ES-I3 (cell line): ENCODE measurements at regions not wholly inside any gene's neighbourhood (a gene's known extent, or its start where the extent isn't known, plus 50 kb on each side); places are given as distances from the start of the nearest gene placed in this dataset.

Experiments used
- H3K36me3 ChIP-seq: 2 replicates; pipeline ENCODE4 v1.6.1; 2013; ENCODE audit warnings: mild to moderate bottlenecking, low read length, control low read depth, moderate library complexity; ENCODE audit not compliant: insufficient read depth
- H3K4me1 ChIP-seq: 2 replicates; pipeline ENCODE4 v1.6.1; 2013; ENCODE audit warnings: mild to moderate bottlenecking, control low read depth, low read length; ENCODE audit not compliant: insufficient read depth
- H3K9ac ChIP-seq: 2 replicates; pipeline ENCODE4 v1.6.1; 2013; ENCODE audit warnings: low read depth, mild to moderate bottlenecking, low read length, moderate library complexity
- H3K9me3 ChIP-seq: 2 replicates; pipeline ENCODE4 v1.6.1; 2013; ENCODE audit warnings: mild to moderate bottlenecking, low read length, moderate library complexity; ENCODE audit not compliant: control insufficient read depth, insufficient read depth

DNA sequence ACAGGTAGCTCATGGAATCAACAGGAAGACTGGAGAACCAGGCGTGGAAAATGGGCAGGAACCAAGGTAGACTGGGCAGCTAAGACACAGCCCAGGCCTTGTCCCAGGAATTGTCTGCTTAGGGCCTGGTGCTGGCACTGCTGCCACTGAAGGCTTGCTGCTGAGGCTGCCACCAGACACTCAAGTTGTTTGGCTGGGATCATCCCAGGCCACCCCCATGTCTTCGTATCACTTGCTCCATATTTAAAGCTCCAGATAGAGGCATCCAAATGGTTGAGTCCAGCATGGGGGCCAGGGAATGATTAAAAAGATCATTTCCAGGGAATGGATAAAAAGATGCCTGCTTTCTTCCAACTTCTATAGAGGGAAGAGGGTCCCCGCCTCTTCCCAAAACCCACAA, 107.4 kb upstream of the GADD45A start:
- no peak overlapping the region for H3K9ac ChIP-seq

DNA sequence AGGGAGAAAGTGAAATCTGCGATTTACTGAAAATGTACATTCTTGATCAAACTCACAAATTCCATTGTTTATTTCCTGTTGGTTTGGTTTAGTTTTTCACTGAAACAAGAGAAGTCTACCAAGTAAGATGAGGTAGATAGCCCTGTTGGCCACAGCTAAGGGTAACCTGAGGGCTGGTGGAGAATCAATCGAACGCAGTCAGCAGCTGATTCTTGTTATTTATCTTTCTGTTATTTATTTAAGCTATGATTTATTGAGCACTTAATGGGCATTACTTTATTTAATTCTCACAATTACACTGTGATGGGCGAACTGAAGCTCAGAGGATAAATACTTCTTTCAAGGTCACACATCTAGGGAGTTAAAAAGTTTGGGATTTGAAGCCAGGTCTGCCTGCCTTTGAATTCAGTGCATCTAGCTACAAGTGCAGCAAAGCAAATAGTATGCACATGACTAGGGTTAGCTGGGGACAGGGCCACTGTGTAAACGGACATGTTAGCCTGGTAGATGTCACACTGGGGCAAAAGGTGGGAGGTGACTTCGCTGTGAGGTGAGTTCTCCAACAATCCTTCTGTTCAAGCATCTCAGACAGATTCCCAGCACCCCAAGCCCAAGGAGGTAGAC, 106.5 kb upstream of the GADD45A start:
- no peaks in the 10 kb centered on the region for H3K9me3 ChIP-seq
- no peak overlapping the region for H3K9ac ChIP-seq
- no peaks in the 10 kb centered on the region for H3K4me1 ChIP-seq
- H3K36me3 ChIP-seq, result no peaks in the 10 kb centered on the region

More for the DNA sequence above, 107.4 kb upstream of the GADD45A start:
- Histone ChIP-seq H3K36me3 (no peaks in the 10 kb centered on the region), H3K4me1 (peaks cover 2% of the 10 kb centered on the region; the same call in 1 of the 2 replicates), H3K9me3 (no peaks in the 10 kb centered on the region)

DNA sequence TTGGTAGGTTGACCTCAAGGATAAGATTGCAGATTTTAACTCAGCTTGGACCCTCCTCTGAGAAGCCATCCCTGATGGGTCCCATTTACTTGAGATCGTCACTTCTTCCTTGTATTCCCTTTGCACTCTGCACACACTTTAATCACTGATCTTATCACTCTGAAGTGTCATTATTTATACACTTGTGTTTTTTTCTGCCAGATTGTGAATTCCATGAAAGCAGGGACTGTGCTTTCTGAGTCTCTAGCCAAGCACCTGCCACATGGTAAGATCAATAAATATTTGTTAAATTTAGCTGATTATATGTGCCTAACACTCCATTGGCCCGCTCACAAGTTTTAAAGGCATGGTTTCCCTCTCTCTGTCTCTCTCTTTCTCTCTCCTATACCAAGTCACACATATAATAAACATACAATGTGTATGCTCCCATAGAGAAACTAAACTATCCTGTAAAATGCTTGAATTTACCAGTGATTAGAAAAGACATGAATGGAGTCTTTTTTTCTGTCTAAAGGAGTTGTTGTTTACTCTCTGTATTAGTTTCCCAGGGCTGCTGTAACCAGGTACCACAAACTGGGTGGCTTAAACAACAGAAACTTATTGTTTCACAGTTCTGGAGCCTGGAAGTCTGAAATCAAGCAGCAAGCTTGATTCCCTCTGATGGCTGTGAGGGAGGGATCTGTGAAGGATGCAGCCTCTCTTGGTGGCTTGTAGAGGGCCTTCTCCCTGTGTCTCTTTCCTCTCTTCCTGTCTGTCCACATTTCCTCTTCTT, 105.2 kb upstream of the GADD45A start:
- no peak overlapping the region for H3K9ac ChIP-seq
- peaks cover 3% of the 10 kb centered on the region; the same call in 1 of the 2 replicates for H3K4me1 ChIP-seq
- no peaks in the 10 kb centered on the region for H3K9me3 ChIP-seq
- no peaks in the 10 kb centered on the region for H3K36me3 ChIP-seq

DNA sequence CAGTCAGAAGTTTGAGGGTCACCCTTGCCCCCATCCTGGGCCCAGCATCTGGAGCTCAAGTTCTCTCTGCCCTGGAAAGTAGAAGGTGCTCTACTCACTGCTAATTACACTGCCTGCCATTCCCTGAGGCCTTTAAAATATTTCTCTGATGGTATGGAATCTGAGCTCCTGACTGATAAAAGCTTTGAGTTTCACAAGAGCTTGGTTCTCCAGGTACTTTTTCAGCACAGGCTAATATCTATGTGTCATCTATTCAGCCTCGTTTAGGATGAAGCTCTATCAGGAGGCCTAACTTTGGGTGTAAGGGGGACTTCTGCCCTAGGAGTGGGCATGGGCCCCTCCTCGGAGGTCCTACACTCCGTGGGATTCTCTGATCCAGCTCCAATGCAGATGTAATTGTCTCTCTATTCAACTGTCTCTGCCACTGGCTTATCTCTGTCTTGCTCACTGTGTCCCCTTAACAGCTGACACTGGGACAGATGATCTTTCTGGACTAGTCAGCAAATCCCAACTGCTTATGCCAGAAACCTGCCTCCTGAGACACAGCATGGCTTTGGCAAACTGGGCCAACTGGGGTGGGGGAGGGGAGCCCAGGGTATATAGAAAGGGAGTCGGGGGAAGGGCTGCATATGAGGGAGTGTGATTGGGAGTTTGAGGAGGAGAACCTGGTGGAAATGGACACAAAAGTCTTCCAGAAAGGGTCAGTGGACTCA, 104.2 kb upstream of the GADD45A start:
- H3K9me3 ChIP-seq, result no peaks in the 10 kb centered on the region
- H3K36me3 ChIP-seq, result no peaks in the 10 kb centered on the region
- peaks cover 3% of the 10 kb centered on the region; the same call in 1 of the 2 replicates for H3K4me1 ChIP-seq
- H3K9ac ChIP-seq, result no peak overlapping the region

DNA sequence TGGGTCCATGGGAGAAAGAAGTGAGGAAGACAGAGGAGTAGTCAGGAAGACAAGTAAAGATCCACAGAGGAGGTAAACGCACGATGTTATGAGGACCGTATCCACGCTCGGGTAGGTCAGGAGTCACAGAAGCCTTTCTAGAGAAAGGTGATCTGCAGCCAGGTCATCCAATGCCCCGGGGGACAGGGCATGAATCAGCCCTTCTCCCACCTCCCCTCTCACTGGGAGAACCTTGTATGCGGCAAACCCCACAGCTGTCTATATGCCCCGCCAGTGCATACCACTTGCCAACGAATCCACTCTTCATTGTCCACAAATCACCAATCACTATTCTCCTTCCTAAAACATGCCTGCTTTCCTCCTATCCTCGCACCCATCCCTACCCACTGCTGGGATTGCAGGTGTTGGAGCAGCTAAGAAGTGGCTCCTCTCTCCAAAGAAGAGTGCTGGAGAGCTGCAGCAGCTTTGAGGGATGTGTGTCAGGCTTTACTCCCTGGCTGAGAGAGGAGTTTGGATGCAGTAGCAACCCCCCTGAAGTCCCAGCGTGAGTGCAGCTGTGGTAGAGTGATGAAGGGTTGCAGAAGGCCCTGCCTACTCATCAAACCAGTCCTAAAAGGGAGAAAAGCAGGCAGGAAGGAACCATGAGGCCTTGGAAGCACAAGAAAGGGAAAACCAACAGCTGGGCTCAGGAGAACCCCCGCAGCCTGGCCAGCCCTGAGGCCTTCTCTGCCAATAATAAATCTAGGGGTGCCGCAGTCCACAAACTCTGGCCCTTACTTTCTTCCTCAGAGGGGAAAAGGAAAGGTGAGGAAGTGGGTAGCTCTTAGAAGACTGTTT, 102.2 kb upstream of the GADD45A start:
- peaks cover 3% of the 10 kb centered on the region; the same call in 1 of the 2 replicates for H3K4me1 ChIP-seq
- H3K9ac ChIP-seq, result no peak overlapping the region
- no peaks in the 10 kb centered on the region for H3K36me3 ChIP-seq
- H3K9me3 ChIP-seq, result no peaks in the 10 kb centered on the region

DNA sequence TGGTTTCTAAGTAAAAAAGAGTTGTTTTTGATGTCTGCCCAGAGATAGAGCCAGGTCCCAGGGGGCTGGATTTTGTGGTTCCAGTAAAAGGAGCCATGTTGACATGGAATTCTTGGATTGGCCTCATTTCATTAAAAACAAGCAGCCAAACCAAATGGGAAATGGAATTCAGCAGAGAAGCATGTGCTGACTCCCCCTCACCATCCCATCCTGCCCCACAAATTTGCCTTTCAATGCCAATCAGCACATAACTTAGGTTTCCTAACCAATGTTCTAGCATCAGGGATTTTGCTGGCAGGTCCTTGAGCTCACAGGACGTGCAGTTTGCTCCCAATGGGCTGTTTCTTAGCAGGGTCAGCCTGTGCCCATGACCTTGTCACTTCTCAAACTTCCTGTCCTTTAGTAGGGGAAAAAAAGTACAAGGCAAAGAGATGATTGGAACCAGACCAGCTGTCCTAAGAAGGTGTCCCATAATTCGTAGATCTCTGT, 101.5 kb upstream of the GADD45A start:
- Histone ChIP-seq H3K9ac (no peak overlapping the region), H3K36me3 (no peaks in the 10 kb centered on the region), H3K4me1 (peaks cover 3% of the 10 kb centered on the region; the same call in 1 of the 2 replicates), H3K9me3 (no peaks in the 10 kb centered on the region)

DNA sequence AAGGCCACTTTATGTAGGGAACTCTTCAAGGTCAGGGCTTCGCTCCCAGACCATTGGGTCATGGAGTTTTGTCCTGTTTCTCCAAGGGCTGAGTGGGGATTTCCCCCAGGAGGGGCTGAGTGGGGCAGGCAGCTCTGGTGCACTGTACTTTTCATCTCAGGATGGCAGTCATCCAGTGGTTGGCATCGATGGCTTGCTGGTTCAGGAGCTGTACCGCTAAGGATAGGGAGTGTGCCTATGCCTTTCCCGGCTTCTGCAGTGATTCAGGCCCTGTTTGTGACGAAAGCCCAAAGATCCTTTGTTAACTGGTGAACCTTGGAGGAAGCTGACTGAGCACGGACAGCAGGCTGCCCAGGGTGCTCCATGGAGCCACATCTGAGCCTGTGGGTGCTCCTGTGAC, 100.1 kb upstream of the GADD45A start:
- peaks cover 3% of the 10 kb centered on the region; the same call in 1 of the 2 replicates for H3K4me1 ChIP-seq
- no peak overlapping the region for H3K9ac ChIP-seq
- no peaks in the 10 kb centered on the region for H3K9me3 ChIP-seq
- no peaks in the 10 kb centered on the region for H3K36me3 ChIP-seq

DNA sequence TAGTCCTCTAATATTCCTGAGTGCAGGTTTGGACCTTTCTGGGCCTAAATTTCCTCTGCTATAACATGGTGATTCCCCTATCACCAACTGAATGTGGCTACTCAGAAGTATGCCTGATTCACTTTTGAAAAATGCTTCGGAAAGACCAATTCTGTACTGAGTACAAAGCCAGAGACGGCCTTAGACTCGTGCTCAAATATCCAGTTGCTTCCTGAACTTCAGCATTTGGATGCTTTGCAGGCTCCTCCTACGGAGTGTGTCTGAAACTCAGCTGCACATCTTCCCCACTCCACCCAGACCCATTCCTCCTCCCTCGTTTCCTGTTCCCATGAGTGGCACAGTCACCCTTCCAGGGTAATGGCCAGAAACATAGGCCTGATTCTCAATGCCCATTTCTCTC, 98.4 kb upstream of the GADD45A start:
- Histone ChIP-seq H3K4me1 (peaks cover 9% of the 10 kb centered on the region; the same call in 1 of the 2 replicates), H3K9ac (no peak overlapping the region), H3K36me3 (no peaks in the 10 kb centered on the region), H3K9me3 (no peaks in the 10 kb centered on the region)

DNA sequence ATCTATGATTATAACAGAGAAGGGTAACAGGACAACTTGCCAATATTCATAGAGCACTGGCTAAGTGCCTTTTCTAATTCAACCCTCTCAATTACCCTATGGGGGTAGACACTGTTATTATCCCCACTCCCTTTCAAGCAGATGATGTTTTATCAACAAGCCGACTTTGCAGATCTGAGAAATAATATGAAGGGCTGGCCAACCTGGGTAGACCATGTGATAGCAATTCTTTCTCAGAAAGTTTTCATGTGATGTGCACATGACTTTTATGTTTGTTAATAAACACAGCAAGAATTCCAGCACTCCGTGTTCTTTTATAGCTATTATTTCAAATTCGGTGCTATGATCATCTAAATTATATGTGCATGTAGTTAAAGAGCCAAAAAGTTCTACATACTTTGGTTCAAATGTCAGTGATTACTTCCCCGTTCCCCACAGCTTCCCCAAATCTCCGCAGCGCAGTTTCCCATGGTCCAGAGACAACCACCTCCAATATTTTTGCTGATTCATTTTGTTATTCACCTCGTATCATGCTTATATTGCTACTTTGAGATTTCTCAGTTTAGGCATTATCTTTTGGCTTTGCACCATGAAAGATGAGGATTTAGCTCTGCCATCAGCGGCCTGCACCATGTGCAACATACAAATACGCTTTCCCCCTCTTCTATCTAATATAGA, 96.7 kb upstream of the GADD45A start:
- no peak overlapping the region for H3K9ac ChIP-seq
- no peaks in the 10 kb centered on the region for H3K36me3 ChIP-seq
- H3K4me1 ChIP-seq, result peaks cover 9% of the 10 kb centered on the region; the same call in 1 of the 2 replicates
- H3K9me3 ChIP-seq, result no peaks in the 10 kb centered on the region

DNA sequence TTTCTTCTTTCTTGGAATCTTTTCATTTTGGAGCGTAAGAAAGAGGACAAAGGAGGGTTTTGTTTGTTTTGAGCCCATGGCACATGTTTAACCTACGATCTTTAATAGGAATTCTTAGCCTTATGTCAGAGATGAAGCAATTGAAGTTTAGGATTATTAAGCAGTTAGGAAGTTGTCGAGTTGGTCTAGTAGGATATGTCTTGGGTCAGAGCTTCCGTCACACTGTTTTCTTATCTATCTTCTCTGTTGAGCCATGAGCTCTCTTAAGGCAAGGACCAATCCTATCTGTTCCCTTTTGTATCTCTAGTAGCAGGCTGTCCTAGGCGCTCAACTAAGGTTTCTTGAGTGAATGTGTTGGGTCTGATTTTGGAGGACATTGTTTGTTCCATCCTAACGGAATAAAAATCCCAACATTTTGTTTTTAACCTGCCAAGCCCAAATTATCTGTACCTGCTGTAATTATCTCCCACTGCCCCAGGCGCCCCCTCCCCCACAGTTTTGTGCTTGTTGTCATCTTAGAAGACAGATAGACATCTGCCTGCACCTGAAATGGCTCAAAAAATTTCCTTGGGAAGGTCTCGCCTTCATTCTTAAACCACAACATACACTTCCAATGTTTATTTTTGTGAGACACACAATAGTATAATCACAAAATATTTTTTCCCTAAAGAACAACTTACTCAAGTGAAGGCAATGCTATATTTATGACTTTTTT, 95.3 kb upstream of the GADD45A start:
- Histone ChIP-seq H3K9me3 (no peaks in the 10 kb centered on the region), H3K36me3 (no peaks in the 10 kb centered on the region), H3K4me1 (peaks cover 6% of the 10 kb centered on the region; the same call in 1 of the 2 replicates), H3K9ac (no peak overlapping the region)

DNA sequence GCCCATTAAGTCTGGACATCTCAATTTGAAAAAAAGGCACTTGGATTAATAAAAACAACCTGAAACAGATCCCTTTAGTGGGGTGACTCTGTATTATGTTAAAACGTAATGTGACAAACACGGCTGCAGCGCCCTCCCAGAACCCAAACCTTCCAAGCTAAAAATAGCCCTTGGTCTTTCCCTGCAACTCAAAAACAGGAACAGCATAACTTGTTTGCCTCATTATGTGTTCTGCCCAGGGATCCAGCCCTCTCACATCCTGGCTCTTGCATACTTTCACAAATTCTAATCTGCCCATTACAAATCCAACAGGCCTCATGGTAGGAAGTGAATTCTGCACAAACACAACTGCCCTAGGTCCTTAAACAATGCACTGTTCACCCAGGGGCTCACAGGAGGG, 94.7 kb upstream of the GADD45A start:
- H3K9ac ChIP-seq, result no peak overlapping the region
- no peaks in the 10 kb centered on the region for H3K9me3 ChIP-seq
- peaks cover 6% of the 10 kb centered on the region; the same call in 1 of the 2 replicates for H3K4me1 ChIP-seq
- no peaks in the 10 kb centered on the region for H3K36me3 ChIP-seq

DNA sequence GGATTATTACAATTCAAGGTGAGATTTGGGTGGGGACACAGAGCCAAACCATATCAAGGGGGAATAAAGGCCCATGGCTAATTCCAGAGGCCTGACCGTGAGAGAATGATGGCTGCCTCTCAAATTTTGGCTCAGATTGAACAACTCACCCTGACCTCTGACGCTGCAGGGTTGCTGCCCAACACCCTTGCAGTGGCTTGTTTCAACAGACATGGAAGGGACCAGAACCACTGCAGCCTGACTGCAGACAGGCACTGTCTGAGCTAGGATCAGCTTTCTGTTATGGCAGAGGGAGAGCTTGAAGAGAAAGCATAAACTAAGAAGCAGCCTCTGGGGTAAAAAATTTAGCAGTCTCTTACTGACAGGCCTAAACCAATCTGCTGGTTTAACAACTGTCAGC, 90.2 kb upstream of the GADD45A start:
- Histone ChIP-seq H3K4me1 (peaks cover 6% of the 10 kb centered on the region; the same call in 1 of the 2 replicates), H3K9me3 (no peaks in the 10 kb centered on the region), H3K9ac (no peak overlapping the region), H3K36me3 (no peaks in the 10 kb centered on the region)

DNA sequence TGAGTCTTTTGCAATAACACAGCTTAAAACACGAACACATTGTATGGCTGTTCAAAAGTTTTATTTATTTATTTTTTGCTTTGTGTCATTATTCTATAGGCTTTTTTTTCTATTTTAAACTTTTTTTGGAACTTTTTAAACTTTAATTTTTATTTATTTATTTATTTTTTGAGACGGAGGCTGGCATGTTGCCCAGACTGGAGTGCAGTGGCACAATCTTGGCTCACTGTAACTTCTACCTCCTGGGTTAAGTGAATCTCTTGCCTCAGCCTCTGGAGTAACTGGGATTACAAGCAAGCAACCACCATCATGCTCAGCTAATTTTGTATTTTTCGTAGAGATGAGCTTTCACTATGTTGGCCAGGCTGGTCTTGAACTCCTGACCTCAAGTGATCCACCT, 88.3 kb upstream of the GADD45A start:
- H3K9me3 ChIP-seq, result no peaks in the 10 kb centered on the region
- no peak overlapping the region for H3K9ac ChIP-seq
- H3K36me3 ChIP-seq, result no peaks in the 10 kb centered on the region
- peaks cover 3% of the 10 kb centered on the region; the same call in 1 of the 2 replicates for H3K4me1 ChIP-seq
